NAMALWA (cell line): ENCODE measurements at regions not wholly inside any gene's neighbourhood (a gene's known extent, or its start where the extent isn't known, plus 50 kb on each side); places are given as distances from the start of the nearest gene placed in this dataset.
A peak's percentile ranks its signal among the peaks of the same experiment; 100 is the strongest.
"Not testable (repeated sequence)": the region's sequence is repeated elsewhere in the genome, so short reads cannot be mapped to it uniquely, and the experiment has no call there.

Experiments used
- DNase-seq: peaks from one replicate; pipeline ENCODE4 v3.0.0-alpha.2; 2015; ENCODE audit warnings: low spot score

DNA sequence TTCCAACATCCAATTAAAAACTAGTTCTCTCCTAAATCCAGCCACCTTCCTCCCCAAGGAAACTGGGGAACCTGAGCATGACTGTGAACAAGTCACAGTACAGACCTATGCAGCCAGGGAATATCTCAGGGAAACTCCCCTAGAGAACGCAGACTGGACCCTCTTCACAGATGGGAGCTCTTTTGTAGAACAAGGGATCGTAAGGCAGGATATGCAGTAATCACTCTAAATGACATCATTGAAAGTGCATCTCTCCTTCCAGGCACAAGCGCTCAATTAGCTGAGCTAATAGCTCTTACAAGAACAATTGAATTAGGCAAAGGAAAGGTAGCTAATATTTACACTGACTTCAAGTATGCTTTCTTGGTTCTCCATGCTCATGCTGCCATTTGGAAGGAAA is 1331.7 kb downstream of the UQCRFS1 start:
- no peak for DNase-seq

DNA sequence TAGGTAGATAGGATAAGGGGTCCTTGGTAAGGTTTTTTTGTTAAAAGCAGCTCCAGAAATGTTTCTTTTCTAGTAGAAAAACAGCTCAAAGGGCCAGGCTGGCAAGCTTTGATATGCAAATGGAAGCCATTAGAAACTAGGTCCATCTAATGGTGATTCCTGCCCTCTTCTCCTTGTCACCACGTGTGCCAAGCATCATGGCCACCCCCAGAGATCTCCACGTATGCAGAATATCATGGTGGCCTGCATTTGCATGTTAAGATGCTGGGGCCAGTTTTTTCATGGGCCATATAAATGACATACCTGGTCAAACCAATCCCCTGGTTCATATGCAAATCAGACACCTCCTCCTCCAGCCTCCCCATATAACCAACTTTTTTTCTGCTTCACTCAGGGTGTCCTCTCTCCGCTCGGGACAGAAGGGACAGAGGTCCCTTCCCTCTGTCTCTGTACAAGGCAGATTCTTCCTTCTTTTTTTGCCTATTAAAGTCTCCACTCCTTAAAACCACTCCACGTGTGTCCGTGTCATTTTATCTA is 1335.9 kb downstream of the UQCRFS1 start:
- no peak for DNase-seq

- DNase-seq, result no peak
Observed at GRCh38 chr19:27876489-27876888, 1336.5 kb downstream of the UQCRFS1 start.

GRCh38 chr19:27872370-27872769 is 1340.6 kb downstream of the UQCRFS1 start:
- DNase-seq, result no peak

- DNase-seq, result no peak
Observed at GRCh38 chr19:27870293-27870692, 1342.7 kb downstream of the UQCRFS1 start.

- no peak for DNase-seq
Observed at GRCh38 chr19:27868007-27868406, 1344.9 kb downstream of the UQCRFS1 start.

GRCh38 chr19:27865927-27866777 is 1346.8 kb downstream of the UQCRFS1 start:
- DNase-seq, result no peak

- no peak for DNase-seq
Observed at GRCh38 chr19:27861411-27861975, 1351.5 kb downstream of the UQCRFS1 start.

DNA sequence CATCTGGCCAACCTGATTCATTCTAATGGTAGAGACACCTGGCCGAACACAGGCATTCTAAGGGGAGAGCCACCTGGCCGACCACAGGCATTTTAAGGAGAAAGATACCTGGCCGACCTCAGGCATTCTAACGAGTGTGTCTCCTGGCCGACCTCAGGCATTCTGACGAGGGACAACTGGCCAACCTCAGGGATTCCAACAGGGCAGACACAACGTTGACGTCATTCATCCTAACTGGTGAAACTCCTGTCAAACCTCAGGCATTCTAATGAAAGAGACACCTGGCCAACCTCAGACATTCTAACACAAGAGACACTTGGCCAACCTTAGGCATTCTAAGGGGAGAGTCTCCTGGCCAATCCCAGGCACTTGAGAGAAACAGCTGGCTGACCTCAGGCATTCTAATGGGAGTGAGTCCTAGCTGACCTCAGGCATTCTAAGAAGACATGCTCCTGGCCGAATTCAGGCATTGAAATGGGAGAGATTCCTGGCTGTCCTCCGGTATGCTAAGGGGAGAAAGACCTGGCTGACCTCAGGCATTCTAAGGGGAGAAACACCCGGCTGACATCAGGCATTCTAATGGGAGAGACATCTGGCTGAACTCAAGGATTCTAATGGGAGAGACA is 1352.5 kb downstream of the UQCRFS1 start:
- no peak for DNase-seq

DNA sequence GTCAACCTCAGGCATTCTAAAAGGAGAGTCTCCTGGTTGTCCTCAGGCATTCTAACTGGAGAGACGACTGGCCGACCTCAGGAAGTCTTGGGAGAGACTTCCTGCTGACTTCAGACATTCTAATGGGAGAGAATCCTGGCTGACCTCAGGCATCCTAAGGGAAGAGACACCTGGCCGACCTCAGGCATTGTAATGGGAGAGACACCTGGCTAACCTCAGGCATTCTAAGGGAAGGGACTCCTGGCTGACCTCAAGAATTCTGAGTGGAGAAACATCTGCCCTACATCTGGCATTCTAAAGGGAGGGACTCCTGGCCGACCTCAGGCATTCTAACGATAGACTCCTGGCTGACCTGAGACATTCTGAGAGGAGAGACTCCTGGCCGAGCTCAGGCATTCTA is 1353.3 kb downstream of the UQCRFS1 start:
- no peak for DNase-seq

DNA sequence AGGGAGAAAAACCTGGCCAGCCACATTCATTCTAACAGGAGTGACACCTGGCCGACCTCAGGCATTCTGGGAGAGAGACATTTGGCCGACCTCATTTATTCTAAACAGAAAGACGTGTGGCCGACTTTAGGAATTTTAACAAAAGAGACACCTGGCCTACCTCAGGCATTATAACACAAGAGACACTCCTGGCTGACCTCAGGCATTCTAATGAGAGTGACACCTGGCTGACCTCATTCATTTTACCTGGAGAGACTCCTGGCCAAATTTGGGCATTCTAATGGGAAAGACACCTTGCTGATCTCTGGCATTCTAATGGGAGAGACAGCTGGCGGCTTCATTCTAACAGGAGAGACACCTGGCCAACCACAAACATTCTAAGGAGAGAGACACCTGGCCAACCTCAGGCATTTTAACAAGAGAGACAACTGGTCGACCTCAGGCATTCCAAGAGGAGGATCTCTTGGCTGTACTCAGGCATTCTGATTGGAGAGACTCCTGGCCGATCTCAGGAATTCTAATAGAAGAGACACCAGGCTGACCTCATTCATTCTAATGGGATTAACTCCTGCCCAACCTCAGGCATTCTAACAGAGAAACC is 1353.9 kb downstream of the UQCRFS1 start:
- DNase-seq, result no peak

DNA sequence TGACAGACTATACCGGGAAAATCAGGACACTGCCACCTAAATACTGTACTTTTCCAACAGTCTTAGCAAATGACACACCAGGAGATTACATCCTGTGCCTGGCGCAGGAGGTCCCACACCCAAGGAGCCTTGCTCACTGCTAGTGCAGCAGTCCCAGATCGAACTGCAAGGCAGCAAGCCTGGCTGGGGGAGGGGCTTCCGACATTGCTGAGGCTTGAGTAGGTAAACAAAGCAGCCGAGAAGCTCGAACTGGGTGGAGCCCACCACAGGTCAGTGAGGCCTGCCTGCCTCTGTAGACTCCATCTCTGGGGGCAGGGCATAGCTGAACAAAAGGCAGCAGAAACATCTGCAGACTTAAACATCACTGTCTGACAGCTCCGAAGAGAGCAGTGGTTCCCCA is 1360.0 kb downstream of the UQCRFS1 start:
- DNase-seq, result not testable (repeated sequence)

GRCh38 chr19:27851543-27852060 is 1361.3 kb downstream of the UQCRFS1 start:
- DNase-seq, result no peak

GRCh38 chr19:27851002-27851481 is 1361.9 kb downstream of the UQCRFS1 start:
- DNase-seq, result no peak

DNA sequence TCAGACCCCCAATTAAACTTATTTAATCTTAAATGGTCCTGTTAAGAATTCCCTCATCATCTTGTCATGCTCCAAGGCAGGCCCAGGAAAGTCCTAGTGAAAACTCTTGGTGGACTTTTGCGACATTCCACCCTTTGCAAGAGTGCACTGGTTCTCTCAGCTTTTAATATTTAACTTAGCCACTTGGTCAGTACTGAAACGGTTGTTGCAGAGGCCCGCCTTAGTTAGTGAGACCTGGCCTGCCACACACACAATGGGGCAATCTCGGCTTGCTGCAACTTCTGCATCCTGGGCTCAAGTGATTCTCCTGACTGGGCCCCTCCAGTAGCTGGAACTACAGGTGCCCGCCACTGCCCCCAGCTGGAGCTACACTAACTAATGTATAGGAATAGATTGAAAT is 1366.0 kb downstream of the UQCRFS1 start:
- no peak for DNase-seq

DNA sequence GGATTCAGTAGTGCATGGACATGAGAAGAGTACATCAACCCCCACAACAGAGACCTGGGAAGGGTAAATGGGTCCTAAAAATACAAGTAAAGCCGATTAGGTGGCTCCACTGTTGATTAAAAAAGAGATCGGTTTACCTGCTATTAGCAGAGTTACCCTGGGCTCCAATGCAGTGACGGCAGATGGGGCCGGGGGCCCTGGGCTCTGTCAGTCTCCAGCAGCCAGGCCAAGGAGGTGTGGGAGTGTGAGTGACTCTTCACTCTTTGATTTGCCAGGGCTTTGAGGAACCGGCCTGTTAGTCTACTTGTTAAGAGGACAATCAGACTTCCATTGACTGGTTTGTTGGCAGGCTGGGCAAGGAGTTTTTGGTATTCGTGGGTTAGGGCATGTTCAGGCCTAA is 1368.7 kb downstream of the UQCRFS1 start:
- DNase-seq, result no peak

GRCh38 chr19:27843861-27844260 is 1369.1 kb downstream of the UQCRFS1 start:
- no peak for DNase-seq

DNA sequence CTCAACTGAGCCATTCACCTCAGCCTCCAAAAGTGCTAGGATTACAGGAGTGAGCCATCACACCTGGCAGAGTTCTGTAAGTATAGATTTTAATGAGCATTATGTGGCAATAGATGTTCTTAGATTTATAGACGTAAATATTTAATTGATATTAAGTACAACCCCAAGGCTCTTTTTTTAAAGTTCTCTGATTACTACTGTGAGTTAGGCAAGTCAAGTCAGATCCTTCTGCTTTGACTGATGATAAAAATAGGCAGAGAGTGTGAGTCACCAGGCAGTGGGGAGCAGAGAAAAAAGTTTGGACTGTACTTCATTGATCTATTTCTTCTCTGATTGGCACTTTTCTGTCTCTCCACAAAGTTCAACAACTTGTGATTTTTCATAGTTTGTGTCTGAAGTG is 1379.9 kb downstream of the UQCRFS1 start:
- no peak for DNase-seq

GRCh38 chr19:27828829-27829228 is 1384.1 kb downstream of the UQCRFS1 start:
- peak; percentile 14 for DNase-seq

DNA sequence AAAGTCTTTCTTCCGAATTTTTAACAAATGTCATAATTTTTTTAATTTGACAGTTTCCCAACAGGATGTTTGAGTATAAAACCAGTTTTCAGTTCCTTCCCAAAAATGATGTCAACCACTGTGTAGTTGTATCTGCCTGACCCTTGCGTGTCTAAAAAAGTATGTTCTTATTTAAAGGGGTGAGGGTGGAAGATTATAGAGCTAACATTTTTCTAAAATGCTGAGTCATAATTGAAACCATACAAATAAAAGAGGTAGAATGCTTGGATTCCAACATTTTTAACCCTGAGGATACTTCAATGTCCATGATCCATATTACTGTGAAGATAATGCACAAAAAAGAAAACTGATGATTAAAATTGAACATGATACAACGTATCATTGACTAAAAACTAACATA is 1388.8 kb downstream of the UQCRFS1 start:
- no peak for DNase-seq

DNA sequence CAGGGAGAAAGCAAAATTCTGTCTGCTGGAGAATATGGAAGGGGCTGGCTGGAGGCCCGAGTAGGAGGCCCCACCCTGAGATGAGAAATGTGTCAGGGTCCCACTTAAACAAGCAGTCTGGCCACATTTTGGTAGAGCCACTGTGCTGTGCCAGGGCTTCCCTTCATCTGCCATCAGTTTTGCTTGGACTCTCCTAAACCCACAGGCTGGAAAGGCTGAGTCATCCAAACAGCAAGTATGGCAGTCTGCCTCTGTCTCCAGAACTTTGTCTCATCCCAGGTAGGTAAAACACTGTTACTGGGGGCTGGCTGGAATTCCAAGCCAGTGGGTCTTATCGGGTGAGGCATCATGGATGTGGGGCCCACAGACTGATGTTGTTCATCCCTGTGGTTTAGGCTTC is 1390.6 kb downstream of the UQCRFS1 start:
- DNase-seq, result no peak

DNA sequence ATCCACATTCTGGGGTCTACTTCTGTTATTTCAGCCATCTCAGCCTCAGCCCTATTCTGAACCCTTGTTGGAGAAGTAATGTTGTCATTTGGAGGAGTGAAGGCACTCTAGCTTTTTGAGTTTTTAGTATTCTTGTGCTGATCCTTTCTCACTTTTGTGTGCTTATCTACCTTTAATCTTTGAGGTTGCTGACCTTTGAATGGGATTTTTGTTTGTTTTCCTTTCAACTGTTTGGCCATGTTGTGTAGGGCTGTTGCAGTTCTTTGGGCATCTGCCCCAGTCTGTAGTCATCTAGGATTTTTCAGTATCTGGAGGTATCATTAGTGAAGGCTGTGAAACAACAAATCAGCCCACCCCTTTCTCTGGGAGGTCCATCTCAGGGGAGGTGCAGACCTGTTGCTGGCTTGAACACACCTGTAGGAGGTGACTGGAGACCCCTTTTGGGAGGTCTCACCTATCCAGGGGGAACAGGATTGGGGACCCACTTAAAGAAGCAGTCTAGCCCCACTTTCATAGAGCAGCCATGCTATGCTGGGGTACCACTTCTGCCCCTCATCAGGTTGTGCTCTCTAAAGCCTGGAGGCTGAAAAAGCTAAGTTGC is 1391.4 kb downstream of the UQCRFS1 start:
- DNase-seq, result no peak
